ENCODE measurements at regions not wholly inside any gene's neighbourhood (a gene's known extent, or its start where the extent isn't known, plus 50 kb on each side); places are given as distances from the start of the nearest gene placed in this dataset.

DNA sequence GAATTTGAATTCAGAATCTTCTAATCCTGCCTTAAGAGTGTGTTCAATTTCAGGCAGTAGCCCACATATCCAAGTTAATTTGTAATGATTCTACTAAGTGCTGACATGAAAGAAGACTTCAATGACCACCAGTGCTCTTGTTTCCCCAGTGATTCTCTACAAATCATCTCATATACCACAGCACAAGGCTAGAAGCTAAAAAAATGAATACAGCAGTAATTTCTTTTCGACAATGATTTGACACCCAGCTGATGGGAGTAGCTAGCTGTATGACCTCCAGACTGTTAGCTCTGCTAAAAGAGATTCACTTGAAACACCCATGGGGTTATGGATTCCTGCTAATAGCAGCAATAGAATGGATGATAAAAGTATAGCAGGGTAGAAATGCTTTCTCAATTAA, 217.0 kb upstream of the TMEFF2 start:
- TF ChIP-seq, protein P1, sequence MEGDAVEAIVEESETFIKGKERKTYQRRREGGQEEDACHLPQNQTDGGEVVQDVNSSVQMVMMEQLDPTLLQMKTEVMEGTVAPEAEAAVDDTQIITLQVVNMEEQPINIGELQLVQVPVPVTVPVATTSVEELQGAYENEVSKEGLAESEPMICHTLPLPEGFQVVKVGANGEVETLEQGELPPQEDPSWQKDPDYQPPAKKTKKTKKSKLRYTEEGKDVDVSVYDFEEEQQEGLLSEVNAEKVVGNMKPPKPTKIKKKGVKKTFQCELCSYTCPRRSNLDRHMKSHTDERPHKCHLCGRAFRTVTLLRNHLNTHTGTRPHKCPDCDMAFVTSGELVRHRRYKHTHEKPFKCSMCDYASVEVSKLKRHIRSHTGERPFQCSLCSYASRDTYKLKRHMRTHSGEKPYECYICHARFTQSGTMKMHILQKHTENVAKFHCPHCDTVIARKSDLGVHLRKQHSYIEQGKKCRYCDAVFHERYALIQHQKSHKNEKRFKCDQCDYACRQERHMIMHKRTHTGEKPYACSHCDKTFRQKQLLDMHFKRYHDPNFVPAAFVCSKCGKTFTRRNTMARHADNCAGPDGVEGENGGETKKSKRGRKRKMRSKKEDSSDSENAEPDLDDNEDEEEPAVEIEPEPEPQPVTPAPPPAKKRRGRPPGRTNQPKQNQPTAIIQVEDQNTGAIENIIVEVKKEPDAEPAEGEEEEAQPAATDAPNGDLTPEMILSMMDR (tag by site-specific recombination; IDR thresholded peaks at IDR 0.05) = no peak
- TF ChIP-seq ZNF660 (tag by site-specific recombination; IDR thresholded peaks at IDR 0.05) (no peak), ZNF18 (tag by site-specific recombination; IDR thresholded peaks at IDR 0.05) (no peak), ZBTB7A (tag by site-specific recombination; IDR thresholded peaks at IDR 0.05; ENCODE audit: low read depth) (no peak), ZNF560 (tag by site-specific recombination; IDR thresholded peaks at IDR 0.05; ENCODE audit: borderline replicate concordance) (no peak)
